GM23338 (cell line): ENCODE measurements at regions not wholly inside any gene's neighbourhood (a gene's known extent, or its start where the extent isn't known, plus 50 kb on each side); places are given as distances from the start of the nearest gene placed in this dataset.

Source experiments
- ATAC-seq: fragments of 200-7000 bp; cut with Tn5 transposase; 3 replicates; pipeline ENCODE4 v1.9.1; 2020
- DNase-seq: peaks from one replicate; pipeline ENCODE4 v3.0.0-alpha.2; 2015; ENCODE audit warnings: low spot score
- H2AFZ ChIP-seq: fragments of 200-600 bp; sonication (generic); 2 replicates; pipeline ENCODE4 v1.8.0; 2016; ENCODE audit warnings: antibody characterized with exemption, mild to moderate bottlenecking, moderate library complexity
- H3F3A ChIP-seq: fragments of 200-600 bp; sonication (generic); replicated peaks from 2 replicates; pipeline ENCODE4 v1.8.0; 2017; ENCODE audit warnings: antibody characterized with exemption, mixed run types, low read depth
- H3K27ac ChIP-seq: fragments of 200-600 bp; sonication (generic); 2 replicates; pipeline ENCODE4 v1.6.1; 2016; ENCODE audit warnings: low read depth
- H3K27me3 ChIP-seq: fragments of 200-600 bp; sonication (generic); 2 replicates; pipeline ENCODE4 v1.8.0; 2016; ENCODE audit warnings: mild to moderate bottlenecking, mixed run types, moderate library complexity; ENCODE audit not compliant: insufficient read depth
- H3K36me3 ChIP-seq: fragments of 200-600 bp; sonication (generic); 2 replicates; pipeline ENCODE4 v1.8.0; 2016; ENCODE audit warnings: mild to moderate bottlenecking; ENCODE audit not compliant: insufficient read depth
- H3K4me1 ChIP-seq: fragments of 200-600 bp; sonication (generic); 2 replicates; pipeline ENCODE4 v1.8.0; 2016; ENCODE audit warnings: mild to moderate bottlenecking, moderate library complexity; ENCODE audit not compliant: insufficient read depth
- H3K4me2 ChIP-seq: fragments of 200-600 bp; sonication (generic); 2 replicates; pipeline ENCODE4 v1.7.1; 2017; ENCODE audit warnings: mixed run types
- H3K4me3 ChIP-seq: fragments of 200-600 bp; sonication (generic); 2 replicates; pipeline ENCODE4 v1.6.1; 2016; ENCODE audit warnings: mixed run types
- H3K79me2 ChIP-seq: fragments of 200-600 bp; sonication (generic); replicated peaks from 2 replicates; pipeline ENCODE4 v1.8.0; 2017; ENCODE audit warnings: mild to moderate bottlenecking; ENCODE audit not compliant: insufficient read depth
- H3K9me2 ChIP-seq: fragments of 200-600 bp; sonication (generic); 2 replicates; pipeline ENCODE4 v1.8.0; 2017; ENCODE audit not compliant: insufficient read depth
- H4K20me1 ChIP-seq: fragments of 200-600 bp; sonication (generic); replicated peaks from 2 replicates; pipeline ENCODE4 v1.8.0; 2017; ENCODE audit warnings: mild to moderate bottlenecking; ENCODE audit not compliant: insufficient read depth
- H3K27ac Mint-ChIP-seq: 2 replicates; pipeline ENCODE4 v1.8.0; 2020; ENCODE audit warnings: inconsistent platforms, mild to moderate bottlenecking, moderate library complexity, mixed read lengths
- H3K27me3 Mint-ChIP-seq: 3 replicates; pipeline ENCODE4 v1.8.0; 2022; ENCODE audit warnings: low read depth, mild to moderate bottlenecking, moderate library complexity, mixed read lengths, inconsistent platforms; ENCODE audit not compliant: insufficient read depth, poor library complexity
- H3K36me3 Mint-ChIP-seq: 3 replicates; pipeline ENCODE4 v1.8.0; 2021; ENCODE audit warnings: low read depth, mild to moderate bottlenecking, inconsistent platforms, moderate library complexity, mixed read lengths
- H3K4me1 Mint-ChIP-seq: 3 replicates; pipeline ENCODE4 v1.8.0; 2020; ENCODE audit warnings: mild to moderate bottlenecking, inconsistent platforms, mixed read lengths
- H3K4me3 Mint-ChIP-seq: 3 replicates; pipeline ENCODE4 v1.8.0; 2021; ENCODE audit warnings: moderate library complexity, mild to moderate bottlenecking, inconsistent platforms, mixed read lengths
- H3K9me3 Mint-ChIP-seq: 3 replicates; pipeline ENCODE4 v1.8.0; 2020; ENCODE audit warnings: moderate library complexity, mild to moderate bottlenecking, inconsistent platforms, mixed read lengths
- CREB1 ChIP-seq: fragments of 250-450 bp; sonication (Bioruptor Pico); IDR thresholded peaks from 2 replicates; pipeline ENCODE4 v1.5.0; 2020; ENCODE audit warnings: low read depth, mild to moderate bottlenecking, moderate library complexity
- EZH2 ChIP-seq: fragments of 200-600 bp; sonication (generic); IDR thresholded peaks from one replicate; pipeline ENCODE4 v1.8.0; 2017; ENCODE audit warnings: antibody characterized with exemption, mild to moderate bottlenecking, low read depth; ENCODE audit not compliant: unreplicated experiment
- EZH2phosphoT487 ChIP-seq: fragments of 200-600 bp; sonication (generic); IDR thresholded peaks from one replicate; pipeline ENCODE4 v1.8.1; 2018; ENCODE audit warnings: antibody characterized with exemption; ENCODE audit not compliant: unreplicated experiment
- JUNB ChIP-seq: IDR thresholded peaks from one replicate; pipeline ENCODE4 v1.6.1; 2016; ENCODE audit warnings: antibody characterized with exemption; ENCODE audit not compliant: unreplicated experiment
- NANOG ChIP-seq: IDR thresholded peaks from 2 replicates; pipeline ENCODE4 v1.6.1; 2016; ENCODE audit warnings: antibody characterized with exemption, borderline replicate concordance
- POLR2AphosphoS5 ChIP-seq: IDR thresholded peaks from 2 replicates; pipeline ENCODE4 v1.6.1; 2016; ENCODE audit warnings: antibody characterized with exemption, low read depth
- STAT1 ChIP-seq: IDR thresholded peaks from one replicate; pipeline ENCODE4 v1.6.1; 2016; ENCODE audit warnings: antibody characterized with exemption; ENCODE audit not compliant: unreplicated experiment
- ZNF114 ChIP-seq: fragments of 250-450 bp; sonication (Bioruptor Pico); IDR thresholded peaks from 2 replicates; pipeline ENCODE4 v1.5.0; 2020; ENCODE audit warnings: mild to moderate bottlenecking, moderate library complexity
- ZNF331 ChIP-seq: fragments of 250-450 bp; sonication (Bioruptor Pico); IDR thresholded peaks from 2 replicates; pipeline ENCODE4 v1.5.0; 2020; ENCODE audit warnings: low read depth, mild to moderate bottlenecking, moderate library complexity
- TF ChIP-seq, protein P1 (sequence below): IDR thresholded peaks from one replicate; pipeline ENCODE4 v1.6.1; 2018; ENCODE audit warnings: antibody characterized with exemption; ENCODE audit not compliant: unreplicated experiment
- TF ChIP-seq, protein P2 (sequence below): fragments of 250-450 bp; sonication (Bioruptor Pico); IDR thresholded peaks from 2 replicates; pipeline ENCODE4 v1.5.0; 2020; ENCODE audit warnings: mild to moderate bottlenecking, moderate library complexity
- TF ChIP-seq, protein P3 (sequence below): IDR thresholded peaks from 2 replicates; pipeline ENCODE4 v1.6.1; 2016; ENCODE audit warnings: antibody characterized with exemption
- TF ChIP-seq, protein P4 (sequence below), 2 experiments: fragments of 200-600 bp in 1 of 2; sonication (generic) in 1 of 2; conservative IDR thresholded peaks; 2 replicates each; pipeline versions ENCODE4 v1.5.1 to v1.6.1; 2016 to 2017; ENCODE audit warnings: antibody characterized with exemption in 2 of 2, low read depth in 2 of 2, mild to moderate bottlenecking in 2 of 2, moderate library complexity in 1 of 2

DNA sequence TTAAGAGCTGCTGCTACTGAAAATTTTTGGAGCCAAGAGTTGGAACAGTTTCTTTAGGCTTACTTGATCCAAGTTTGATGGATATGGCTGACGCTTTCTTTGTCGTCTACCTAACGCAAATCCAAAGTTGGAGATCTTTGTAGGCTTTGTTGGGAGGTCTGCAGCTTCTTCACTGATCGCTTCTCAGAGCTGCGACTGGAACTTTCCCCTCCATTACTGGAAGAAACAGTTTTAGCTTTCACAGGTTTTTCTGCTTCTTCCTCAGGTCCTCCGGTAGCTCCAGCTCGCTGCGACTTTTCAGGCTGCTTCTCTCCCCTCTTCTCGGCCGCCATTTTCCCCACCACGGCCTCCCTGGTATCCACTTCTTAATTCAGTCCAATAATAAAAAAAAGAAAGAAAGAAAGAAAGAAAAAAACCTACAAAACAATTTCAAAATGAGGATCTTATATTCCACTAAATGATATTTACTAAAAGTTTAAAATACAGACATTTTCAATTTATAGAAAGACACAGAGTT, 178.1 kb upstream of the HMGA2 start:
- no peaks in the 10 kb centered on the region for H3K4me1 ChIP-seq
- H3K4me2 ChIP-seq = no peak overlapping the region
- H3K27ac ChIP-seq = no peak overlapping the region
- TF ChIP-seq STAT1 (no peak), ZNF114 (CRISPR knock-in tag) (no peak), EZH2phosphoT487 (no peak), JUNB (no peak), ZNF331 (no peak), CREB1 (no peak), EZH2 (no peak), POLR2AphosphoS5 (no peak), NANOG (no peak)
- TF ChIP-seq, protein P1, sequence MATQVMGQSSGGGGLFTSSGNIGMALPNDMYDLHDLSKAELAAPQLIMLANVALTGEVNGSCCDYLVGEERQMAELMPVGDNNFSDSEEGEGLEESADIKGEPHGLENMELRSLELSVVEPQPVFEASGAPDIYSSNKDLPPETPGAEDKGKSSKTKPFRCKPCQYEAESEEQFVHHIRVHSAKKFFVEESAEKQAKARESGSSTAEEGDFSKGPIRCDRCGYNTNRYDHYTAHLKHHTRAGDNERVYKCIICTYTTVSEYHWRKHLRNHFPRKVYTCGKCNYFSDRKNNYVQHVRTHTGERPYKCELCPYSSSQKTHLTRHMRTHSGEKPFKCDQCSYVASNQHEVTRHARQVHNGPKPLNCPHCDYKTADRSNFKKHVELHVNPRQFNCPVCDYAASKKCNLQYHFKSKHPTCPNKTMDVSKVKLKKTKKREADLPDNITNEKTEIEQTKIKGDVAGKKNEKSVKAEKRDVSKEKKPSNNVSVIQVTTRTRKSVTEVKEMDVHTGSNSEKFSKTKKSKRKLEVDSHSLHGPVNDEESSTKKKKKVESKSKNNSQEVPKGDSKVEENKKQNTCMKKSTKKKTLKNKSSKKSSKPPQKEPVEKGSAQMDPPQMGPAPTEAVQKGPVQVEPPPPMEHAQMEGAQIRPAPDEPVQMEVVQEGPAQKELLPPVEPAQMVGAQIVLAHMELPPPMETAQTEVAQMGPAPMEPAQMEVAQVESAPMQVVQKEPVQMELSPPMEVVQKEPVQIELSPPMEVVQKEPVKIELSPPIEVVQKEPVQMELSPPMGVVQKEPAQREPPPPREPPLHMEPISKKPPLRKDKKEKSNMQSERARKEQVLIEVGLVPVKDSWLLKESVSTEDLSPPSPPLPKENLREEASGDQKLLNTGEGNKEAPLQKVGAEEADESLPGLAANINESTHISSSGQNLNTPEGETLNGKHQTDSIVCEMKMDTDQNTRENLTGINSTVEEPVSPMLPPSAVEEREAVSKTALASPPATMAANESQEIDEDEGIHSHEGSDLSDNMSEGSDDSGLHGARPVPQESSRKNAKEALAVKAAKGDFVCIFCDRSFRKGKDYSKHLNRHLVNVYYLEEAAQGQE = no peak
- TF ChIP-seq, protein P2, sequence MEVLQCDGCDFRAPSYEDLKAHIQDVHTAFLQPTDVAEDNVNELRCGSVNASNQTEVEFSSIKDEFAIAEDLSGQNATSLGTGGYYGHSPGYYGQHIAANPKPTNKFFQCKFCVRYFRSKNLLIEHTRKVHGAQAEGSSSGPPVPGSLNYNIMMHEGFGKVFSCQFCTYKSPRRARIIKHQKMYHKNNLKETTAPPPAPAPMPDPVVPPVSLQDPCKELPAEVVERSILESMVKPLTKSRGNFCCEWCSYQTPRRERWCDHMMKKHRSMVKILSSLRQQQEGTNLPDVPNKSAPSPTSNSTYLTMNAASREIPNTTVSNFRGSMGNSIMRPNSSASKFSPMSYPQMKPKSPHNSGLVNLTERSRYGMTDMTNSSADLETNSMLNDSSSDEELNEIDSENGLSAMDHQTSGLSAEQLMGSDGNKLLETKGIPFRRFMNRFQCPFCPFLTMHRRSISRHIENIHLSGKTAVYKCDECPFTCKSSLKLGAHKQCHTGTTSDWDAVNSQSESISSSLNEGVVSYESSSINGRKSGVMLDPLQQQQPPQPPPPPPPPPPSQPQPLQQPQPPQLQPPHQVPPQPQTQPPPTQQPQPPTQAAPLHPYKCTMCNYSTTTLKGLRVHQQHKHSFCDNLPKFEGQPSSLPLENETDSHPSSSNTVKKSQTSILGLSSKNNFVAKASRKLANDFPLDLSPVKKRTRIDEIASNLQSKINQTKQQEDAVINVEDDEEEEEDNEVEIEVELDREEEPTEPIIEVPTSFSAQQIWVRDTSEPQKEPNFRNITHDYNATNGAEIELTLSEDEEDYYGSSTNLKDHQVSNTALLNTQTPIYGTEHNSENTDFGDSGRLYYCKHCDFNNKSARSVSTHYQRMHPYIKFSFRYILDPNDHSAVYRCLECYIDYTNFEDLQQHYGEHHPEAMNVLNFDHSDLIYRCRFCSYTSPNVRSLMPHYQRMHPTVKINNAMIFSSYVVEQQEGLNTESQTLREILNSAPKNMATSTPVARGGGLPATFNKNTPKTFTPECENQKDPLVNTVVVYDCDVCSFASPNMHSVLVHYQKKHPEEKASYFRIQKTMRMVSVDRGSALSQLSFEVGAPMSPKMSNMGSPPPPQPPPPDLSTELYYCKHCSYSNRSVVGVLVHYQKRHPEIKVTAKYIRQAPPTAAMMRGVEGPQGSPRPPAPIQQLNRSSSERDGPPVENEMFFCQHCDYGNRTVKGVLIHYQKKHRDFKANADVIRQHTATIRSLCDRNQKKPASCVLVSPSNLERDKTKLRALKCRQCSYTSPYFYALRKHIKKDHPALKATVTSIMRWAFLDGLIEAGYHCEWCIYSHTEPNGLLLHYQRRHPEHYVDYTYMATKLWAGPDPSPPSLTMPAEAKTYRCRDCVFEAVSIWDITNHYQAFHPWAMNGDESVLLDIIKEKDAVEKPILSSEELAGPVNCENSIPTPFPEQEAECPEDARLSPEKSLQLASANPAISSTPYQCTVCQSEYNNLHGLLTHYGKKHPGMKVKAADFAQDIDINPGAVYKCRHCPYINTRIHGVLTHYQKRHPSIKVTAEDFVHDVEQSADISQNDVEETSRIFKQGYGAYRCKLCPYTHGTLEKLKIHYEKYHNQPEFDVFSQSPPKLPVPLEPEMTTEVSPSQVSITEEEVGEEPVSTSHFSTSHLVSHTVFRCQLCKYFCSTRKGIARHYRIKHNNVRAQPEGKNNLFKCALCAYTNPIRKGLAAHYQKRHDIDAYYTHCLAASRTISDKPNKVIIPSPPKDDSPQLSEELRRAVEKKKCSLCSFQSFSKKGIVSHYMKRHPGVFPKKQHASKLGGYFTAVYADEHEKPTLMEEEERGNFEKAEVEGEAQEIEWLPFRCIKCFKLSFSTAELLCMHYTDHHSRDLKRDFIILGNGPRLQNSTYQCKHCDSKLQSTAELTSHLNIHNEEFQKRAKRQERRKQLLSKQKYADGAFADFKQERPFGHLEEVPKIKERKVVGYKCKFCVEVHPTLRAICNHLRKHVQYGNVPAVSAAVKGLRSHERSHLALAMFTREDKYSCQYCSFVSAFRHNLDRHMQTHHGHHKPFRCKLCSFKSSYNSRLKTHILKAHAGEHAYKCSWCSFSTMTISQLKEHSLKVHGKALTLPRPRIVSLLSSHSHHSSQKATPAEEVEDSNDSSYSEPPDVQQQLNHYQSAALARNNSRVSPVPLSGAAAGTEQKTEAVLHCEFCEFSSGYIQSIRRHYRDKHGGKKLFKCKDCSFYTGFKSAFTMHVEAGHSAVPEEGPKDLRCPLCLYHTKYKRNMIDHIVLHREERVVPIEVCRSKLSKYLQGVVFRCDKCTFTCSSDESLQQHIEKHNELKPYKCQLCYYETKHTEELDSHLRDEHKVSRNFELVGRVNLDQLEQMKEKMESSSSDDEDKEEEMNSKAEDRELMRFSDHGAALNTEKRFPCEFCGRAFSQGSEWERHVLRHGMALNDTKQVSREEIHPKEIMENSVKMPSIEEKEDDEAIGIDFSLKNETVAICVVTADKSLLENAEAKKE (CRISPR knock-in tag) = no peak
- TF ChIP-seq, protein P3, sequence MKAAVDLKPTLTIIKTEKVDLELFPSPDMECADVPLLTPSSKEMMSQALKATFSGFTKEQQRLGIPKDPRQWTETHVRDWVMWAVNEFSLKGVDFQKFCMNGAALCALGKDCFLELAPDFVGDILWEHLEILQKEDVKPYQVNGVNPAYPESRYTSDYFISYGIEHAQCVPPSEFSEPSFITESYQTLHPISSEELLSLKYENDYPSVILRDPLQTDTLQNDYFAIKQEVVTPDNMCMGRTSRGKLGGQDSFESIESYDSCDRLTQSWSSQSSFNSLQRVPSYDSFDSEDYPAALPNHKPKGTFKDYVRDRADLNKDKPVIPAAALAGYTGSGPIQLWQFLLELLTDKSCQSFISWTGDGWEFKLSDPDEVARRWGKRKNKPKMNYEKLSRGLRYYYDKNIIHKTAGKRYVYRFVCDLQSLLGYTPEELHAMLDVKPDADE = no peak
- TF ChIP-seq, protein P4, sequence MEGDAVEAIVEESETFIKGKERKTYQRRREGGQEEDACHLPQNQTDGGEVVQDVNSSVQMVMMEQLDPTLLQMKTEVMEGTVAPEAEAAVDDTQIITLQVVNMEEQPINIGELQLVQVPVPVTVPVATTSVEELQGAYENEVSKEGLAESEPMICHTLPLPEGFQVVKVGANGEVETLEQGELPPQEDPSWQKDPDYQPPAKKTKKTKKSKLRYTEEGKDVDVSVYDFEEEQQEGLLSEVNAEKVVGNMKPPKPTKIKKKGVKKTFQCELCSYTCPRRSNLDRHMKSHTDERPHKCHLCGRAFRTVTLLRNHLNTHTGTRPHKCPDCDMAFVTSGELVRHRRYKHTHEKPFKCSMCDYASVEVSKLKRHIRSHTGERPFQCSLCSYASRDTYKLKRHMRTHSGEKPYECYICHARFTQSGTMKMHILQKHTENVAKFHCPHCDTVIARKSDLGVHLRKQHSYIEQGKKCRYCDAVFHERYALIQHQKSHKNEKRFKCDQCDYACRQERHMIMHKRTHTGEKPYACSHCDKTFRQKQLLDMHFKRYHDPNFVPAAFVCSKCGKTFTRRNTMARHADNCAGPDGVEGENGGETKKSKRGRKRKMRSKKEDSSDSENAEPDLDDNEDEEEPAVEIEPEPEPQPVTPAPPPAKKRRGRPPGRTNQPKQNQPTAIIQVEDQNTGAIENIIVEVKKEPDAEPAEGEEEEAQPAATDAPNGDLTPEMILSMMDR (conservative IDR thresholded peaks at IDR 0.05; ENCODE audit: low read depth in 2 of 2) = no peak
- H3K36me3 Mint-ChIP-seq = no peaks in the 10 kb centered on the region
- no peak overlapping the region for H3K27ac Mint-ChIP-seq
- H3K4me3 Mint-ChIP-seq = no peak overlapping the region
- H3K36me3 ChIP-seq = no peaks in the 10 kb centered on the region
- H3K4me1 Mint-ChIP-seq = no peaks in the 10 kb centered on the region; the same call in 2 of the 3 replicates
- H4K20me1 ChIP-seq = no peaks in the 10 kb centered on the region
- H3K9me3 Mint-ChIP-seq = no peaks in the 10 kb centered on the region
- peak overlapping the region; percentile 80 for H2AFZ ChIP-seq
- H3K9me2 ChIP-seq = 0 out of 2 replicates have a peak, but pooled peaks cover 3% of the 10 kb centered on the region
- no peaks in the 10 kb centered on the region for H3K79me2 ChIP-seq
- no peak for ATAC-seq
- no peak overlapping the region for H3K4me3 ChIP-seq
- no peaks in the 10 kb centered on the region for H3K27me3 ChIP-seq
- no peaks in the 10 kb centered on the region for H3K27me3 Mint-ChIP-seq
- H3F3A ChIP-seq = no peaks in the 10 kb centered on the region
- no peak for DNase-seq
